ENCODE measurements at regions not wholly inside any gene's neighbourhood (a gene's known extent, or its start where the extent isn't known, plus 50 kb on each side); places are given as distances from the start of the nearest gene placed in this dataset.
"Not testable (repeated sequence)": the region's sequence is repeated elsewhere in the genome, so short reads cannot be mapped to it uniquely, and the experiment has no call there.

DNA sequence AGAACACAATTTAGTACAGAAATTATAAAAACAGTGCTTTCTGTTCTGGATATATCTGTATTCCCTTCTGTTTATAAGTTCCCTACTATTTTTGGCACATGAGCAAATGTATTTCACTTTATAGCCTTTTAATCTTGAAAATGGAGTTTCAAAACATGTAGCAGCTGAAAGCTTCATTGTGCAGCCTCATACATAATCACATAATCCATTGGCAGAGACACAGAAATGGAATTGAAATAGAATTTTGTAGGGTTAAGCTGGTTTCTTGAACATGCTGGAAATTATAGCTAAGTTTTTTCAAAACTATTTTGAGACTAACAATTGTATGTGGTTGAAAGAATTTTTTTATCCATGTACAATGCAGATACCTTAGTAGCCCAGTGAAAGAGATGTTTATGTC lies 614.3 kb upstream of the MDGA2 start:
- TF ChIP-seq ZNF184 (tag by site-specific recombination; IDR thresholded peaks at IDR 0.05) = no peak
- TF ChIP-seq TCF7L2 (IDR thresholded peaks at IDR 0.05; ENCODE audit: borderline replicate concordance, low read depth, low read length) = no peak
- TF ChIP-seq ZNF596 (tag by site-specific recombination; IDR thresholded peaks at IDR 0.05) = no peak
- no peak for TF ChIP-seq ZNF175 (tag by site-specific recombination; IDR thresholded peaks at IDR 0.05)
- TF ChIP-seq ZNF558 (tag by site-specific recombination; IDR thresholded peaks at IDR 0.05) = no peak
- no peak overlapping the region for H3K27ac ChIP-seq (ENCODE audit: extremely low read depth, low read depth, low read length)
- ChIA-PET CTCF (no interaction called here), POLR2A (no interaction called here)
- no peaks in the 10 kb centered on the region for H3K9me3 ChIP-seq (ENCODE audit: control insufficient read depth, insufficient read depth, low read depth, low read length)
- H3K4me1 ChIP-seq (ENCODE audit: control insufficient read depth, insufficient read depth, low read length) = no peaks in the 10 kb centered on the region
- H3K36me3 ChIP-seq (ENCODE audit: control insufficient read depth in 2 of 2, insufficient read depth in 1 of 2, low read length in 2 of 2) = no peaks in the 10 kb centered on the region
- H3K4me3 ChIP-seq (ENCODE audit: low read depth, low read length) = no peak overlapping the region

DNA sequence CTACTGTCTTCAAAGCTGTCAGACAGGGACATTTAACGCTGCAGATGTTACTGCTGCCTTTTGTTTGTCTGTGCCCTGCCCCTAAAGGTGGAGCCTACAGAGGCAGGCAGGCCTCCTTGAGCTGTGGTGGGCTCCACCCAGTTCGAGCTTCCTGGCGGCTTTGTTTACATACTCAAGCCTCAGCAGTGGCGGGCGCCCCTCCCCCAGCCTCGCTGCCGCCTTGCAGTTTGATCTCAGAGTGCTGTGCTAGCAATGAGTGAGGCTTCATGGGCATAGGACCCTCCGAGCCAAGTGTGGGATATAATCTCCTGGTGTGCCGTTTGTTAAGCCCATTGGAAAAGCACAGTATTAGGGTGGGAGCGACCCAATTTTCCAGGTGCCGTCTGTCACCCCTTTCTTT lies 609.8 kb upstream of the MDGA2 start:
- CTCF ChIA-PET; H3K4me1 ChIP-seq (ENCODE audit: control insufficient read depth, insufficient read depth, low read length); H3K4me3 ChIP-seq (ENCODE audit: low read depth, low read length); H3K36me3 ChIP-seq (ENCODE audit: control insufficient read depth in 2 of 2, insufficient read depth in 1 of 2, low read length in 2 of 2); H3K9me3 ChIP-seq (ENCODE audit: control insufficient read depth, insufficient read depth, low read depth, low read length); H3K27ac ChIP-seq (ENCODE audit: extremely low read depth, low read depth, low read length); POLR2A ChIA-PET: not testable (repeated sequence)

DNA sequence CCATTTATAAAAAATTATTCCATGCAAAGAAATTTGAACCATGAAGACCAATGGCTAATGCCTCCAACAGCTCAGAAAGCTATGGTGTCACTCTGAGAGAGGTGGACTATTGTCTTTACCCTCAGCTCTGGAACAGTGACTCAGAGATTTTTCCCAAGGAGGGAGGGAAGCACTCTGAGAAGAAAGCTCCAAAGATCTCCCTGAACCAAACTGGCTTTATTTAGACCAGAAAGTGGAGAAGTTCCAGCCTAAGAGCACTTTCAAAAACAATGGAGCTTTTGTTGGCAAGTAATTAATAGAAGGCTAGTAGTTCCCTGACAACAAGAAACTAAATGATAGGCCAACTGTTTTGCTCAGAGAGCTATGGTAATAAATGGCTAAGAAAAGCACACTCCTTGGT lies 599.9 kb upstream of the MDGA2 start:
- H3K9me3 ChIP-seq (ENCODE audit: control insufficient read depth, insufficient read depth, low read depth, low read length) = no peaks in the 10 kb centered on the region
- H3K4me3 ChIP-seq (ENCODE audit: low read depth, low read length) = no peak overlapping the region
- ChIA-PET POLR2A (no interaction called here), CTCF (no interaction called here)
- no peaks in the 10 kb centered on the region for H3K36me3 ChIP-seq (ENCODE audit: control insufficient read depth in 2 of 2, insufficient read depth in 1 of 2, low read length in 2 of 2)
- H3K27ac ChIP-seq (ENCODE audit: extremely low read depth, low read depth, low read length) = no peak overlapping the region
- TF ChIP-seq ZNF155 (tag by site-specific recombination; IDR thresholded peaks at IDR 0.05) (no peak), ZNF654 (tag by site-specific recombination; IDR thresholded peaks at IDR 0.05; ENCODE audit: low read depth) (no peak), TCF7L2 (IDR thresholded peaks at IDR 0.05; ENCODE audit: borderline replicate concordance, low read depth, low read length) (no peak), ZNF37A (tag by site-specific recombination; IDR thresholded peaks at IDR 0.05) (no peak), ZNF449 (tag by site-specific recombination; IDR thresholded peaks at IDR 0.05) (no peak), ZNF239 (tag by site-specific recombination; IDR thresholded peaks at IDR 0.05) (no peak), ZFP69B (tag by site-specific recombination; IDR thresholded peaks at IDR 0.05) (no peak), GLIS1 (tag by site-specific recombination; IDR thresholded peaks at IDR 0.05) (no peak), ZBTB21 (tag by site-specific recombination; IDR thresholded peaks at IDR 0.05) (no peak), ZNF529 (tag by site-specific recombination; IDR thresholded peaks at IDR 0.05; ENCODE audit: insufficient replicate concordance) (no peak), ZNF660 (tag by site-specific recombination; IDR thresholded peaks at IDR 0.05) (no peak), PRDM1 (tag by site-specific recombination; IDR thresholded peaks at IDR 0.05) (no peak)
- H3K4me1 ChIP-seq (ENCODE audit: control insufficient read depth, insufficient read depth, low read length) = no peaks in the 10 kb centered on the region

DNA sequence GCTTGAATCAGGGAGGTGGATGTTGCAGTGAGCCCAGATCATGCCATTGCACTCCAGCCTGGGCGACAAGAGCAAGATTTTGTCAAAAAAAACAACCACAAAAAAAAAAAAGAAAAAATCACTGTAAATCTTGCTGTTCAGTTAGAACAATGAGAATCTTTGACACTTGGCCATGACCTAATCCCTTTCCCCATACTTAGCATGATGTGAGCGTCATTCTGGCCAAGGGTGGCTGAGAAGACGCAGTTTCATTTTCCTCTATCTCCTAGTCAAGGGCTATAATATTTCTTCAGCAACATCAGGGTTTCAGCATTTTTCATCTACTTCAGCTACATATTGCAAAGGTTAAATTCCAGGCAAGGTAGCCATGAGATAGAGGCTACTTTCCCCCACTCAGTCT lies 599.4 kb upstream of the MDGA2 start:
- Histone ChIP-seq H3K27ac (ENCODE audit: extremely low read depth, low read depth, low read length) (no peak overlapping the region), H3K36me3 (ENCODE audit: control insufficient read depth in 2 of 2, insufficient read depth in 1 of 2, low read length in 2 of 2) (no peaks in the 10 kb centered on the region), H3K9me3 (ENCODE audit: control insufficient read depth, insufficient read depth, low read depth, low read length) (no peaks in the 10 kb centered on the region), H3K4me1 (ENCODE audit: control insufficient read depth, insufficient read depth, low read length) (no peaks in the 10 kb centered on the region), H3K4me3 (ENCODE audit: low read depth, low read length) (no peak overlapping the region)
- ChIA-PET CTCF (no interaction called here), POLR2A (no interaction called here)
- TF ChIP-seq ZNF157 (tag by site-specific recombination; IDR thresholded peaks at IDR 0.05) (no peak), TCF7L2 (IDR thresholded peaks at IDR 0.05; ENCODE audit: borderline replicate concordance, low read depth, low read length) (no peak), GLIS1 (tag by site-specific recombination; IDR thresholded peaks at IDR 0.05) (no peak), MEIS1 (CRISPR knock-in tag; IDR thresholded peaks at IDR 0.05; ENCODE audit: borderline replicate concordance) (no peak), ZNF114 (tag by site-specific recombination; IDR thresholded peaks at IDR 0.05) (no peak)
- TF ChIP-seq, protein P1, sequence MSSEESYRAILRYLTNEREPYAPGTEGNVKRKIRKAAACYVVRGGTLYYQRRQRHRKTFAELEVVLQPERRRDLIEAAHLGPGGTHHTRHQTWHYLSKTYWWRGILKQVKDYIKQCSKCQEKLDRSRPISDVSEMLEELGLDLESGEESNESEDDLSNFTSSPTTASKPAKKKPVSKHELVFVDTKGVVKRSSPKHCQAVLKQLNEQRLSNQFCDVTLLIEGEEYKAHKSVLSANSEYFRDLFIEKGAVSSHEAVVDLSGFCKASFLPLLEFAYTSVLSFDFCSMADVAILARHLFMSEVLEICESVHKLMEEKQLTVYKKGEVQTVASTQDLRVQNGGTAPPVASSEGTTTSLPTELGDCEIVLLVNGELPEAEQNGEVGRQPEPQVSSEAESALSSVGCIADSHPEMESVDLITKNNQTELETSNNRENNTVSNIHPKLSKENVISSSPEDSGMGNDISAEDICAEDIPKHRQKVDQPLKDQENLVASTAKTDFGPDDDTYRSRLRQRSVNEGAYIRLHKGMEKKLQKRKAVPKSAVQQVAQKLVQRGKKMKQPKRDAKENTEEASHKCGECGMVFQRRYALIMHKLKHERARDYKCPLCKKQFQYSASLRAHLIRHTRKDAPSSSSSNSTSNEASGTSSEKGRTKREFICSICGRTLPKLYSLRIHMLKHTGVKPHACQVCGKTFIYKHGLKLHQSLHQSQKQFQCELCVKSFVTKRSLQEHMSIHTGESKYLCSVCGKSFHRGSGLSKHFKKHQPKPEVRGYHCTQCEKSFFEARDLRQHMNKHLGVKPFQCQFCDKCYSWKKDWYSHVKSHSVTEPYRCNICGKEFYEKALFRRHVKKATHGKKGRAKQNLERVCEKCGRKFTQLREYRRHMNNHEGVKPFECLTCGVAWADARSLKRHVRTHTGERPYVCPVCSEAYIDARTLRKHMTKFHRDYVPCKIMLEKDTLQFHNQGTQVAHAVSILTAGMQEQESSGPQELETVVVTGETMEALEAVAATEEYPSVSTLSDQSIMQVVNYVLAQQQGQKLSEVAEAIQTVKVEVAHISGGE (tag by site-specific recombination; conservative IDR thresholded peaks at IDR 0.05; ENCODE audit: low read depth) = no peak
- TF ChIP-seq, protein P2, sequence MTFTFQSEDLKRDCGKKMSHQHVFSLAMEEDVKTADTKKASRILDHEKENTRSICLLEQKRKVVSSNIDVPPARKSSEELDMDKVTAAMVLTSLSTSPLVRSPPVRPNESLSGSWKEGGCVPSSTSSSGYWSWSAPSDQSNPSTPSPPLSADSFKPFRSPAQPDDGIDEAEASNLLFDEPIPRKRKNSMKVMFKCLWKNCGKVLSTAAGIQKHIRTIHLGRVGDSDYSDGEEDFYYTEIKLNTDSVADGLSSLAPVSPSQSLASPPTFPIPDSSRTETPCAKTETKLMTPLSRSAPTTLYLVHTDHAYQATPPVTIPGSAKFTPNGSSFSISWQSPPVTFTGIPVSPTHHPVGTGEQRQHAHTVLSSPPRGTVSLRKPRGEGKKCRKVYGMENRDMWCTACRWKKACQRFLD (tag by site-specific recombination; IDR thresholded peaks at IDR 0.05) = no peak
- TF ChIP-seq, protein P3, sequence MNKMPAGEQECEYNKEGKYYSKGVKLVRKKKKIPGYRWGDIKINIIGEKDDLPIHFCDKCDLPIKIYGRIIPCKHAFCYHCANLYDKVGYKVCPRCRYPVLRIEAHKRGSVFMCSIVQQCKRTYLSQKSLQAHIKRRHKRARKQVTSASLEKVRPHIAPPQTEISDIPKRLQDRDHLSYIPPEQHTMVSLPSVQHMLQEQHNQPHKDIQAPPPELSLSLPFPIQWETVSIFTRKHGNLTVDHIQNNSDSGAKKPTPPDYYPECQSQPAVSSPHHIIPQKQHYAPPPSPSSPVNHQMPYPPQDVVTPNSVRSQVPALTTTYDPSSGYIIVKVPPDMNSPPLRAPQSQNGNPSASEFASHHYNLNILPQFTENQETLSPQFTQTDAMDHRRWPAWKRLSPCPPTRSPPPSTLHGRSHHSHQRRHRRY (tag by site-specific recombination; IDR thresholded peaks at IDR 0.05) = no peak
